GM23338 (cell line): ENCODE measurements at regions not wholly inside any gene's neighbourhood (a gene's known extent, or its start where the extent isn't known, plus 50 kb on each side); places are given as distances from the start of the nearest gene placed in this dataset.

Experiments
- ATAC-seq: fragments of 200-7000 bp; cut with Tn5 transposase; 3 replicates; pipeline ENCODE4 v1.9.1; 2020
- DNase-seq: peaks from one replicate; pipeline ENCODE4 v3.0.0-alpha.2; 2015; ENCODE audit warnings: low spot score
- H2AFZ ChIP-seq: fragments of 200-600 bp; sonication (generic); 2 replicates; pipeline ENCODE4 v1.8.0; 2016; ENCODE audit warnings: antibody characterized with exemption, mild to moderate bottlenecking, moderate library complexity
- H3F3A ChIP-seq: fragments of 200-600 bp; sonication (generic); replicated peaks from 2 replicates; pipeline ENCODE4 v1.8.0; 2017; ENCODE audit warnings: antibody characterized with exemption, mixed run types, low read depth
- H3K27ac ChIP-seq: fragments of 200-600 bp; sonication (generic); 2 replicates; pipeline ENCODE4 v1.6.1; 2016; ENCODE audit warnings: low read depth
- H3K27me3 ChIP-seq: fragments of 200-600 bp; sonication (generic); 2 replicates; pipeline ENCODE4 v1.8.0; 2016; ENCODE audit warnings: mild to moderate bottlenecking, mixed run types, moderate library complexity; ENCODE audit not compliant: insufficient read depth
- H3K36me3 ChIP-seq: fragments of 200-600 bp; sonication (generic); 2 replicates; pipeline ENCODE4 v1.8.0; 2016; ENCODE audit warnings: mild to moderate bottlenecking; ENCODE audit not compliant: insufficient read depth
- H3K4me1 ChIP-seq: fragments of 200-600 bp; sonication (generic); 2 replicates; pipeline ENCODE4 v1.8.0; 2016; ENCODE audit warnings: mild to moderate bottlenecking, moderate library complexity; ENCODE audit not compliant: insufficient read depth
- H3K4me2 ChIP-seq: fragments of 200-600 bp; sonication (generic); 2 replicates; pipeline ENCODE4 v1.7.1; 2017; ENCODE audit warnings: mixed run types
- H3K4me3 ChIP-seq: fragments of 200-600 bp; sonication (generic); 2 replicates; pipeline ENCODE4 v1.6.1; 2016; ENCODE audit warnings: mixed run types
- H3K79me2 ChIP-seq: fragments of 200-600 bp; sonication (generic); replicated peaks from 2 replicates; pipeline ENCODE4 v1.8.0; 2017; ENCODE audit warnings: mild to moderate bottlenecking; ENCODE audit not compliant: insufficient read depth
- H3K9me2 ChIP-seq: fragments of 200-600 bp; sonication (generic); 2 replicates; pipeline ENCODE4 v1.8.0; 2017; ENCODE audit not compliant: insufficient read depth
- H4K20me1 ChIP-seq: fragments of 200-600 bp; sonication (generic); replicated peaks from 2 replicates; pipeline ENCODE4 v1.8.0; 2017; ENCODE audit warnings: mild to moderate bottlenecking; ENCODE audit not compliant: insufficient read depth
- H3K27ac Mint-ChIP-seq: 2 replicates; pipeline ENCODE4 v1.8.0; 2020; ENCODE audit warnings: inconsistent platforms, mild to moderate bottlenecking, moderate library complexity, mixed read lengths
- H3K27me3 Mint-ChIP-seq: 3 replicates; pipeline ENCODE4 v1.8.0; 2022; ENCODE audit warnings: low read depth, mild to moderate bottlenecking, moderate library complexity, mixed read lengths, inconsistent platforms; ENCODE audit not compliant: insufficient read depth, poor library complexity
- H3K36me3 Mint-ChIP-seq: 3 replicates; pipeline ENCODE4 v1.8.0; 2021; ENCODE audit warnings: low read depth, mild to moderate bottlenecking, inconsistent platforms, moderate library complexity, mixed read lengths
- H3K4me1 Mint-ChIP-seq: 3 replicates; pipeline ENCODE4 v1.8.0; 2020; ENCODE audit warnings: mild to moderate bottlenecking, inconsistent platforms, mixed read lengths
- H3K4me3 Mint-ChIP-seq: 3 replicates; pipeline ENCODE4 v1.8.0; 2021; ENCODE audit warnings: moderate library complexity, mild to moderate bottlenecking, inconsistent platforms, mixed read lengths
- H3K9me3 Mint-ChIP-seq: 3 replicates; pipeline ENCODE4 v1.8.0; 2020; ENCODE audit warnings: moderate library complexity, mild to moderate bottlenecking, inconsistent platforms, mixed read lengths
- EZH2 ChIP-seq: fragments of 200-600 bp; sonication (generic); IDR thresholded peaks from one replicate; pipeline ENCODE4 v1.8.0; 2017; ENCODE audit warnings: antibody characterized with exemption, mild to moderate bottlenecking, low read depth; ENCODE audit not compliant: unreplicated experiment
- NANOG ChIP-seq: IDR thresholded peaks from 2 replicates; pipeline ENCODE4 v1.6.1; 2016; ENCODE audit warnings: antibody characterized with exemption, borderline replicate concordance
- POLR2AphosphoS5 ChIP-seq: IDR thresholded peaks from 2 replicates; pipeline ENCODE4 v1.6.1; 2016; ENCODE audit warnings: antibody characterized with exemption, low read depth
- STAT1 ChIP-seq: IDR thresholded peaks from one replicate; pipeline ENCODE4 v1.6.1; 2016; ENCODE audit warnings: antibody characterized with exemption; ENCODE audit not compliant: unreplicated experiment
- TF ChIP-seq, protein P1 (sequence below): fragments of 250-450 bp; sonication (Bioruptor Pico); IDR thresholded peaks from 2 replicates; pipeline ENCODE4 v1.5.0; 2020; ENCODE audit warnings: mild to moderate bottlenecking, moderate library complexity
- TF ChIP-seq, protein P2 (sequence below): IDR thresholded peaks from 2 replicates; pipeline ENCODE4 v1.6.1; 2016; ENCODE audit warnings: antibody characterized with exemption

DNA sequence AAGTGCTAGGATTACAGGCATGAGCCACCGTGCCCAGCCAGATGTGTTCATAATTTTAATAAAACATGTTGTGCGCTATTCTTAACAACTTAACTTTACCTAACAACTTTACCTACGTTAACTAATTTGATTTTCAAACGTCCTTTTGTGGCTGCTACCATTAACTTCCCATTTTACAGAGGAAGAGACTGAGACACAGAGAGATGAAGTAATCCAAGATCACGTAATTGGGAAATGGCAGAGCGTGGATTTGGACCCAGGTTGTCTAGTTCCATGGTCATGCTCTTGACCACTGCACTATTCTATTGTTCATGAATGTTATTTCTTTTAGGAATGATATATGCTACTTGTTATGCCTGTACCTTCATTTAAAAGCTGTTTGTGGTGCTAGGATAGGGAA, 80.3 kb upstream of the MTPN start (continued):
- TF ChIP-seq, protein P1, sequence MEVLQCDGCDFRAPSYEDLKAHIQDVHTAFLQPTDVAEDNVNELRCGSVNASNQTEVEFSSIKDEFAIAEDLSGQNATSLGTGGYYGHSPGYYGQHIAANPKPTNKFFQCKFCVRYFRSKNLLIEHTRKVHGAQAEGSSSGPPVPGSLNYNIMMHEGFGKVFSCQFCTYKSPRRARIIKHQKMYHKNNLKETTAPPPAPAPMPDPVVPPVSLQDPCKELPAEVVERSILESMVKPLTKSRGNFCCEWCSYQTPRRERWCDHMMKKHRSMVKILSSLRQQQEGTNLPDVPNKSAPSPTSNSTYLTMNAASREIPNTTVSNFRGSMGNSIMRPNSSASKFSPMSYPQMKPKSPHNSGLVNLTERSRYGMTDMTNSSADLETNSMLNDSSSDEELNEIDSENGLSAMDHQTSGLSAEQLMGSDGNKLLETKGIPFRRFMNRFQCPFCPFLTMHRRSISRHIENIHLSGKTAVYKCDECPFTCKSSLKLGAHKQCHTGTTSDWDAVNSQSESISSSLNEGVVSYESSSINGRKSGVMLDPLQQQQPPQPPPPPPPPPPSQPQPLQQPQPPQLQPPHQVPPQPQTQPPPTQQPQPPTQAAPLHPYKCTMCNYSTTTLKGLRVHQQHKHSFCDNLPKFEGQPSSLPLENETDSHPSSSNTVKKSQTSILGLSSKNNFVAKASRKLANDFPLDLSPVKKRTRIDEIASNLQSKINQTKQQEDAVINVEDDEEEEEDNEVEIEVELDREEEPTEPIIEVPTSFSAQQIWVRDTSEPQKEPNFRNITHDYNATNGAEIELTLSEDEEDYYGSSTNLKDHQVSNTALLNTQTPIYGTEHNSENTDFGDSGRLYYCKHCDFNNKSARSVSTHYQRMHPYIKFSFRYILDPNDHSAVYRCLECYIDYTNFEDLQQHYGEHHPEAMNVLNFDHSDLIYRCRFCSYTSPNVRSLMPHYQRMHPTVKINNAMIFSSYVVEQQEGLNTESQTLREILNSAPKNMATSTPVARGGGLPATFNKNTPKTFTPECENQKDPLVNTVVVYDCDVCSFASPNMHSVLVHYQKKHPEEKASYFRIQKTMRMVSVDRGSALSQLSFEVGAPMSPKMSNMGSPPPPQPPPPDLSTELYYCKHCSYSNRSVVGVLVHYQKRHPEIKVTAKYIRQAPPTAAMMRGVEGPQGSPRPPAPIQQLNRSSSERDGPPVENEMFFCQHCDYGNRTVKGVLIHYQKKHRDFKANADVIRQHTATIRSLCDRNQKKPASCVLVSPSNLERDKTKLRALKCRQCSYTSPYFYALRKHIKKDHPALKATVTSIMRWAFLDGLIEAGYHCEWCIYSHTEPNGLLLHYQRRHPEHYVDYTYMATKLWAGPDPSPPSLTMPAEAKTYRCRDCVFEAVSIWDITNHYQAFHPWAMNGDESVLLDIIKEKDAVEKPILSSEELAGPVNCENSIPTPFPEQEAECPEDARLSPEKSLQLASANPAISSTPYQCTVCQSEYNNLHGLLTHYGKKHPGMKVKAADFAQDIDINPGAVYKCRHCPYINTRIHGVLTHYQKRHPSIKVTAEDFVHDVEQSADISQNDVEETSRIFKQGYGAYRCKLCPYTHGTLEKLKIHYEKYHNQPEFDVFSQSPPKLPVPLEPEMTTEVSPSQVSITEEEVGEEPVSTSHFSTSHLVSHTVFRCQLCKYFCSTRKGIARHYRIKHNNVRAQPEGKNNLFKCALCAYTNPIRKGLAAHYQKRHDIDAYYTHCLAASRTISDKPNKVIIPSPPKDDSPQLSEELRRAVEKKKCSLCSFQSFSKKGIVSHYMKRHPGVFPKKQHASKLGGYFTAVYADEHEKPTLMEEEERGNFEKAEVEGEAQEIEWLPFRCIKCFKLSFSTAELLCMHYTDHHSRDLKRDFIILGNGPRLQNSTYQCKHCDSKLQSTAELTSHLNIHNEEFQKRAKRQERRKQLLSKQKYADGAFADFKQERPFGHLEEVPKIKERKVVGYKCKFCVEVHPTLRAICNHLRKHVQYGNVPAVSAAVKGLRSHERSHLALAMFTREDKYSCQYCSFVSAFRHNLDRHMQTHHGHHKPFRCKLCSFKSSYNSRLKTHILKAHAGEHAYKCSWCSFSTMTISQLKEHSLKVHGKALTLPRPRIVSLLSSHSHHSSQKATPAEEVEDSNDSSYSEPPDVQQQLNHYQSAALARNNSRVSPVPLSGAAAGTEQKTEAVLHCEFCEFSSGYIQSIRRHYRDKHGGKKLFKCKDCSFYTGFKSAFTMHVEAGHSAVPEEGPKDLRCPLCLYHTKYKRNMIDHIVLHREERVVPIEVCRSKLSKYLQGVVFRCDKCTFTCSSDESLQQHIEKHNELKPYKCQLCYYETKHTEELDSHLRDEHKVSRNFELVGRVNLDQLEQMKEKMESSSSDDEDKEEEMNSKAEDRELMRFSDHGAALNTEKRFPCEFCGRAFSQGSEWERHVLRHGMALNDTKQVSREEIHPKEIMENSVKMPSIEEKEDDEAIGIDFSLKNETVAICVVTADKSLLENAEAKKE: no peak
- TF ChIP-seq NANOG: no peak

DNA sequence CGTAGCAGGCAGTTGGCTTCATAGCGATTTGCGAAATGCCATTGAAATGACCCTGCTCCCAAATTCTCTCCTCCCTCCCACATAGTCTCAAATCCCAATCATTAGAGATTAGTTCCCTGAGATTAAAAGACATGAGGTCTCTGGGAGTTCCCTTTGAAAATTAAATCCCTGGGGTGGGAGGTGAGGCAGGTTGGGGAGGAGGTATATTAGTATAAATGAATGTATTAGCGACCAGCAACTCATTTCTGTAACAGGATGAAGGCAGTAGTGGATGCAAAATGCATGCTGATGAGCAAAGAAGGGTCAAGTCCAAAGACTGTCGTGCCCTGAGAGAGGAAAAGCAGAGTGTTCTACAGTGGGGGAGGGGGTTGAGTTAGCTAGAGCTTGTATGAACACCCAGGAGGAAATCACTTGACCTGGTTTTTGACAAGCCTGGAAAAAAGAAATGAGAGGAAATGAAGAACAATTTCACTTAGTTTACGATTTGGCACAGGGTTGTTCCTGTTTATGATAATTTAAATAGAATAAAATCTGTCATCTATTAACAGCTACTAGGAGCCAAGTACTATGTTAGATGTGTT, 79.6 kb upstream of the MTPN start:
- H4K20me1 ChIP-seq: no peaks in the 10 kb centered on the region
- H3K9me3 Mint-ChIP-seq: no peaks in the 10 kb centered on the region
- no peaks in the 10 kb centered on the region for H3K4me1 ChIP-seq
- H3K27ac Mint-ChIP-seq: no peak overlapping the region
- H3K4me2 ChIP-seq: no peak overlapping the region
- H3K36me3 ChIP-seq: no peaks in the 10 kb centered on the region
- no peaks in the 10 kb centered on the region for H3F3A ChIP-seq
- H3K27me3 Mint-ChIP-seq: no peaks in the 10 kb centered on the region
- no peak overlapping the region for H3K4me3 Mint-ChIP-seq
- no peaks in the 10 kb centered on the region for H3K36me3 Mint-ChIP-seq
- H3K4me1 Mint-ChIP-seq: peaks cover 10% of the 10 kb centered on the region; the same call in 2 of the 3 replicates
- no peak for DNase-seq
- H3K27me3 ChIP-seq: no peaks in the 10 kb centered on the region
- H3K27ac ChIP-seq: no peak overlapping the region
- H2AFZ ChIP-seq: no peak overlapping the region
- no peak overlapping the region for H3K4me3 ChIP-seq
- no peaks in the 10 kb centered on the region for H3K79me2 ChIP-seq
- H3K9me2 ChIP-seq: 0 out of 2 replicates have a peak, but pooled peaks cover 4% of the 10 kb centered on the region
- no peak for ATAC-seq
- TF ChIP-seq, protein P1: no peak
- no peak for TF ChIP-seq STAT1
- TF ChIP-seq, protein P2, sequence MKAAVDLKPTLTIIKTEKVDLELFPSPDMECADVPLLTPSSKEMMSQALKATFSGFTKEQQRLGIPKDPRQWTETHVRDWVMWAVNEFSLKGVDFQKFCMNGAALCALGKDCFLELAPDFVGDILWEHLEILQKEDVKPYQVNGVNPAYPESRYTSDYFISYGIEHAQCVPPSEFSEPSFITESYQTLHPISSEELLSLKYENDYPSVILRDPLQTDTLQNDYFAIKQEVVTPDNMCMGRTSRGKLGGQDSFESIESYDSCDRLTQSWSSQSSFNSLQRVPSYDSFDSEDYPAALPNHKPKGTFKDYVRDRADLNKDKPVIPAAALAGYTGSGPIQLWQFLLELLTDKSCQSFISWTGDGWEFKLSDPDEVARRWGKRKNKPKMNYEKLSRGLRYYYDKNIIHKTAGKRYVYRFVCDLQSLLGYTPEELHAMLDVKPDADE: no peak
- no peak for TF ChIP-seq NANOG
- no peak for TF ChIP-seq EZH2
- TF ChIP-seq POLR2AphosphoS5: no peak
